ENCODE measurements at regions not wholly inside any gene's neighbourhood (a gene's known extent, or its start where the extent isn't known, plus 50 kb on each side); places are given as distances from the start of the nearest gene placed in this dataset.

DNA sequence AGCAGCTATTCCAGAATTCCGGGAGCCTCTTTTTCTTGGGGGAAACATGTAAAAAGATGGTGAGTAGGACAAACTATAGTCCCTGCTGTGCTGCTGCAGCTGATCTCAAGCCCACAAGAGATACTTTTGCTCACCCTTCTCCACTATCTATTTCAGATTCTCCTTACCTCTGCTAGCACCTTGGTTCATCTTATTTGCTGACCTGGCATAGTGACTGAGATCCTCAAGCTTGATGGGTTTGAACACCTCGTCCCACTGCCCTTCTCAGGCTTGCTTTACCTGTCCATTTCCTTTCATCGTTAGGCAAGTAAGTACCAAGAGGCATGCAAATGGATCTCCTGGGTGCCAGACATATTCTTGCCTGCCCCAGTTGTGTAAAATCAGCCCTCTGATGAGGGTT lies 338.4 kb upstream of the SMARCA2 start:
- Histone ChIP-seq H3K9me3 (ENCODE audit: control insufficient read depth, low read depth, low read length) (no peaks in the 10 kb centered on the region), H3K9ac (ENCODE audit: control insufficient read depth, extremely low read depth, insufficient read depth, low read length) (no peak overlapping the region), H3K4me2 (ENCODE audit: control insufficient read depth, extremely low read depth, insufficient read depth, low read depth, low read length) (no peak overlapping the region), H3K27me3 (ENCODE audit: control insufficient read depth, extremely low read depth, insufficient read depth, low read length) (no peaks in the 10 kb centered on the region), H3K36me3 (ENCODE audit: control insufficient read depth in 2 of 2, extremely low read depth in 1 of 2, insufficient read depth in 2 of 2, low read length in 2 of 2) (no peaks in the 10 kb centered on the region), H3K4me1 (ENCODE audit: control insufficient read depth, extremely low read depth, insufficient read depth, low read length) (no peaks in the 10 kb centered on the region), H3K27ac (ENCODE audit: control insufficient read depth, insufficient read depth, low read length) (no peak overlapping the region), H3K9me1 (ENCODE audit: control insufficient read depth, extremely low read depth, insufficient read depth, low read length) (no peaks in the 10 kb centered on the region), H4K20me1 (ENCODE audit: control insufficient read depth, extremely low read depth, insufficient read depth, low read length) (no peaks in the 10 kb centered on the region), H2AFZ (ENCODE audit: control insufficient read depth, low read length) (no peak overlapping the region), H3K4me3 (ENCODE audit: control insufficient read depth in 2 of 3, extremely low read depth in 1 of 3, insufficient read depth in 2 of 3, low read depth in 1 of 3, low read length in 3 of 3) (no peak overlapping the region), H3K79me2 (ENCODE audit: control insufficient read depth, insufficient read depth, low read length) (no peaks in the 10 kb centered on the region)
- TF ChIP-seq, protein P1, sequence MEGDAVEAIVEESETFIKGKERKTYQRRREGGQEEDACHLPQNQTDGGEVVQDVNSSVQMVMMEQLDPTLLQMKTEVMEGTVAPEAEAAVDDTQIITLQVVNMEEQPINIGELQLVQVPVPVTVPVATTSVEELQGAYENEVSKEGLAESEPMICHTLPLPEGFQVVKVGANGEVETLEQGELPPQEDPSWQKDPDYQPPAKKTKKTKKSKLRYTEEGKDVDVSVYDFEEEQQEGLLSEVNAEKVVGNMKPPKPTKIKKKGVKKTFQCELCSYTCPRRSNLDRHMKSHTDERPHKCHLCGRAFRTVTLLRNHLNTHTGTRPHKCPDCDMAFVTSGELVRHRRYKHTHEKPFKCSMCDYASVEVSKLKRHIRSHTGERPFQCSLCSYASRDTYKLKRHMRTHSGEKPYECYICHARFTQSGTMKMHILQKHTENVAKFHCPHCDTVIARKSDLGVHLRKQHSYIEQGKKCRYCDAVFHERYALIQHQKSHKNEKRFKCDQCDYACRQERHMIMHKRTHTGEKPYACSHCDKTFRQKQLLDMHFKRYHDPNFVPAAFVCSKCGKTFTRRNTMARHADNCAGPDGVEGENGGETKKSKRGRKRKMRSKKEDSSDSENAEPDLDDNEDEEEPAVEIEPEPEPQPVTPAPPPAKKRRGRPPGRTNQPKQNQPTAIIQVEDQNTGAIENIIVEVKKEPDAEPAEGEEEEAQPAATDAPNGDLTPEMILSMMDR (optimal IDR thresholded peaks at IDR 0.05 in 1 of 3, IDR thresholded peaks at IDR 0.05 in 1 of 3, conservative IDR thresholded peaks at IDR 0.05 in 1 of 3; ENCODE audit: extremely low read depth in 1 of 3, insufficient read depth in 2 of 3, low read length in 3 of 3), result no peak
- TF ChIP-seq EZH2 (IDR thresholded peaks at IDR 0.05; ENCODE audit: low read length), result no peak
- DNase-seq (ENCODE audit: low read depth, low spot score) (no peak), FAIRE-seq (no peak)
- dilution Hi-C loops (cut with MboI; ENCODE audit: extremely low pct_ligation_motif_present, low sequenced_read_pairs), result no loop called here

DNA sequence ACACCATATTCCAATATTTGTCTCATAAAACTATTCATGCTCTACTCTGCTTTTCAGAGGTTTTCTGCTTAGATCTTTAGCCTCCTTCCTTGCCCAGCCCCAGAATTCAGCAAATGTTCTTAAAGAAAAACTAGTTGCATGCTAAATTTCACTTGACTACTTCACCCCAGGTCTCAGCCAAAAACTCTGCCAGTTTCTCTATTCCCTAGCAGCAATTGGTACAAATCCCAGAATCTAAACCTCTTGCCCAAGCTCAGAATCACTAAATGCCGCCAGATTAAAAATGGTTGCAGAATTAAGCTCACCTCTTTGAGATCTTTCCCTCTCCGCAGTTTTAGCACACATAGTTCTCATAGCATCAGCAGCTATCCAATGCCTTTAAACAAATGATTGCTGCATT lies 331.2 kb upstream of the SMARCA2 start:
- TF ChIP-seq EZH2 (IDR thresholded peaks at IDR 0.05; ENCODE audit: low read length), result no peak
- TF ChIP-seq, protein P1 (optimal IDR thresholded peaks at IDR 0.05 in 1 of 3, IDR thresholded peaks at IDR 0.05 in 1 of 3, conservative IDR thresholded peaks at IDR 0.05 in 1 of 3; ENCODE audit: extremely low read depth in 1 of 3, insufficient read depth in 2 of 3, low read length in 3 of 3), result no peak
- Histone ChIP-seq H3K27me3 (ENCODE audit: control insufficient read depth, extremely low read depth, insufficient read depth, low read length) (no peaks in the 10 kb centered on the region), H3K9ac (ENCODE audit: control insufficient read depth, extremely low read depth, insufficient read depth, low read length) (no peak overlapping the region), H3K4me2 (ENCODE audit: control insufficient read depth, extremely low read depth, insufficient read depth, low read depth, low read length) (no peak overlapping the region), H3K79me2 (ENCODE audit: control insufficient read depth, insufficient read depth, low read length) (no peaks in the 10 kb centered on the region), H3K9me3 (ENCODE audit: control insufficient read depth, low read depth, low read length) (no peaks in the 10 kb centered on the region), H4K20me1 (ENCODE audit: control insufficient read depth, extremely low read depth, insufficient read depth, low read length) (no peaks in the 10 kb centered on the region), H3K36me3 (ENCODE audit: control insufficient read depth in 2 of 2, extremely low read depth in 1 of 2, insufficient read depth in 2 of 2, low read length in 2 of 2) (no peaks in the 10 kb centered on the region), H3K9me1 (ENCODE audit: control insufficient read depth, extremely low read depth, insufficient read depth, low read length) (no peaks in the 10 kb centered on the region), H3K4me1 (ENCODE audit: control insufficient read depth, extremely low read depth, insufficient read depth, low read length) (no peaks in the 10 kb centered on the region), H2AFZ (ENCODE audit: control insufficient read depth, low read length) (no peak overlapping the region), H3K4me3 (ENCODE audit: control insufficient read depth in 2 of 3, extremely low read depth in 1 of 3, insufficient read depth in 2 of 3, low read depth in 1 of 3, low read length in 3 of 3) (no peak overlapping the region), H3K27ac (ENCODE audit: control insufficient read depth, insufficient read depth, low read length) (no peak overlapping the region)
- dilution Hi-C loops (cut with MboI; ENCODE audit: extremely low pct_ligation_motif_present, low sequenced_read_pairs), result no loop called here
- DNase-seq (ENCODE audit: low read depth, low spot score) (no peak), FAIRE-seq (no peak)
